8988T (cell line): ENCODE measurements at regions not wholly inside any gene's neighbourhood (a gene's known extent, or its start where the extent isn't known, plus 50 kb on each side); places are given as distances from the start of the nearest gene placed in this dataset.

Source experiments
- DNase-seq: peaks from one replicate; pipeline ENCODE4 v3.0.0; 2011

- no peak for DNase-seq
Measured at GRCh38 chr20:51216850-51217249, 193.9 kb upstream of the KCNG1 start.

DNA sequence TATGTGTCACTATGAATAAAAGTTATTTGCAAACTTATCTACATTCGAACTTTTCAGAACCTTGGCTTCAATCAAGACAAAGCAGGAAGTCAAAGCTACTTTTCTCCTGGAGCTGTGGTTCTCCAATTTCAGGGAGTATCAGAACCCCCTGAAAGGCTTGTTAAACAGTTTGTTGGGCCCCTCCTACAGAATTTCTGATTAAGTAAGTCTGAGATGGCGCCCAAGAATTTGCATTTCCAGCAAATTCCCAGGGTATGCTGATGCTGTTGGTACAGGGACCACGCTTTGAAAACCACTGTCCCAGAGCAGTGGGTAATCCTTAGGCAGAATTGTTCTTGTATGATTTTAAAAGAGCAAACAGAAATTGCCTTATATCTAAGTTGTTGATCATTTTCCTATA lies 189.9 kb upstream of the KCNG1 start:
- no peak for DNase-seq

GRCh38 chr20:51211191-51211590 lies 188.3 kb upstream of the KCNG1 start:
- DNase-seq = no peak

- no peak for DNase-seq
Measured at GRCh38 chr20:51210084-51210483, 187.2 kb upstream of the KCNG1 start.

GRCh38 chr20:51208162-51208561 lies 185.3 kb upstream of the KCNG1 start:
- DNase-seq = no peak

DNA sequence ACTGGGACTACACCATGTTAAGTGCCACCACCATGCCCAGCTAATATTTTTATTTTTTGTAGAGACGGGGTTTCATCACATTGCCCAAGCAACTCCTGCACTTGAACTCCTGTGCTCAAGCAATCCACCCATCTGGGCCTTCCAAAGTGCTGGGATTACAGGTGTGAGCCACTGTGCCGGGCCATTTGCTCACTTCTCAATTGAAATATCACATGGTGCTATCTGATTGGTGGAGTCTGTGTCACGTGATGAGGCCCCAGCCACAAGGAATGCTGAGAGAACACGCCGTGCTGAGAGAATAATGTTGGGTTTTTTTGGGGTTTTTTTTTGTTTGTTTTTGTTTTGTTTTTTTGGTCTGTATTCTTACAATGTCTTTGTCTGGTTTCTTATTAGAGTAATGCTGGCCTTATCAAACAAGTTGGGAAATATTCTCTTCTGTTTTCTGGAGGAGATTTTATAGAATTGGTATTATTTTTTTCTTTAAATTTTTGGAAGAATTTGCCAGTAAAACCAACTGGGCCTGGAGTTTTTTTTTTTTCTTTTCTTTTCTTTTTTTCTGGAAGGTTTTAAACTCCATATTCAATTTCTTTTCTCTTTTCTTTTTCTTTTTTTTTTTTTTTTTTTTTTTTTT lies 183.2 kb upstream of the KCNG1 start:
- no peak for DNase-seq

DNA sequence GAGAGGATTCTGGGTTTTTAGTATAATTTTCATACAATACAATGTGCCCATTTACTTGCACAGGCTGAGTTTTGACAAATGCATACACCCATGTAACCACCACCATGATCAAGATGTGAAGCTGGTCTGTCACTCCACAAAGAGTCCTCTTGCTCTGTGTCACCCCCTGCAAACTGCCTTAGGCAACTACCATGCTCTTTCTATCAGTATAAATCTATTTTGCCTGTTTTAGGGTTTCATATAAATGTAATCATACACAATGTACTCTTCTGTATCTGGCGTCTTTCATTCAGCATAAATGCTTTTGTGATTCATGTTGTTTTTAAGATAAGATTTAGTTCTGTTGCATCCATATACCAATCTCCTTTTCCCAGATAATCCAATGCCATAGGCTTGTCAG lies 181.9 kb upstream of the KCNG1 start:
- no peak for DNase-seq

DNA sequence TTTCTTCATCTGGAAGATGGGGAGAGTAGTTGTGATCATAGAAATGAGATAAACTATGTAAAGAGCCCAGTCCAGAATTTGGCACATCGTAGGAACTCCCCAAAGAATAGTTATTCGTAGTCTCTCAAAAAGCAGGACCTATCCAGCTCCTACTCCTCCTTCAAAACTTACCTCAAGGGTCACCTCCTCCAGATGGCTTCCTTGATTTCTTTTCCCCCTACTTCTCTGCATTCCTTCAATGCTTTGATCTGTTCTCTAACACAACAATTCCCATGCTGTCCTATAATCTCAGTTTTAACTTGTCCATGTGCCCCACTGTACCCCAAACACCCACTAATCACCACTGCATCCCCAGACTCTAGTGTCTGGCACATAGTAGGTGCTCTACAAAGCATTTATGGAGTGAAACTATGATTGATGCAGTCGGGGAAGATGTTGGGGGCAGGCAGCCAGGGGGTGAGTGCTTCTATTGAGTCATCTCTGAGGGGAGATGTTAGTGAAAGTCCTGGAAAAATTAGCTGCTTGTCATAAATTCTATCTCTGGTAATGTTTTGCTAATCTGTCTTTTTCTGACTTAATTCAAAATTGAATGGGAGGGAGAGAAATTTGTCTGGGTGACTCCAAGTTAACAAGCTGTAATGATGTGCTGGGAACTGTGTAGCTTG lies 181.3 kb upstream of the KCNG1 start:
- DNase-seq = no peak

- DNase-seq = no peak
Measured at GRCh38 chr20:51202304-51202703, 179.4 kb upstream of the KCNG1 start.

- DNase-seq = no peak
Measured at GRCh38 chr20:51199920-51200319, 177.0 kb upstream of the KCNG1 start.

DNA sequence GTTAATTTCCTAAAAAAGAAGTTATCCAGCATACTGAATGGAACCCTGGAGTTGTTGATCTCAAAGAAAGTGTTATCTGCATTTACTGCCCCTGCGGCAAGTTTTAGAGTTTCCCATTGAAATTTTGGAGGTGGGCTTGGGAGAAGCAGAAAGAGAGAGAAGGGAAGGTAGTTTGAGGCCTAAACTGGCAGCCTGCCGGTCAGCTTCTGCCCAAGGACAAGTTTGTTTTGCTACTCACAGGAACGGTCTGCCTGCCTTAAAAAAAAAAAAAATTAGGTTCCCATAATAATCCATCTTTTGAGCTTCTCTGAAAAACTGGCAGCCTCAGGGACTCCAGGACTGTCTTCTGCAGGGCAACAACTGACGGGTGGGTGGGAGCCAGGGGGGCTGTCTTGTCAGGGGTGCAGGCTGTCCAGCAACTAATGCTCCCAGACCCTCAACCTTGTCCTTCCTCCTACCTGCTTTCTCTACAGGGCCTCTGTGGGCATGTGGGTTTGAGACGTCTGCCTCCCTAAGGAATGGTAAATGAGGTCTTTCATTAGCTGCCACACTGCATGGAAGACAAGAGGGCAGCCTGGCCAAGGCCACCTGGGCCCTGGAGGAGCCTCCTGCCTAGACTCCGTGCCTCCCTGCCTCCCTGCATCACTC lies 176.1 kb upstream of the KCNG1 start:
- no peak for DNase-seq

DNA sequence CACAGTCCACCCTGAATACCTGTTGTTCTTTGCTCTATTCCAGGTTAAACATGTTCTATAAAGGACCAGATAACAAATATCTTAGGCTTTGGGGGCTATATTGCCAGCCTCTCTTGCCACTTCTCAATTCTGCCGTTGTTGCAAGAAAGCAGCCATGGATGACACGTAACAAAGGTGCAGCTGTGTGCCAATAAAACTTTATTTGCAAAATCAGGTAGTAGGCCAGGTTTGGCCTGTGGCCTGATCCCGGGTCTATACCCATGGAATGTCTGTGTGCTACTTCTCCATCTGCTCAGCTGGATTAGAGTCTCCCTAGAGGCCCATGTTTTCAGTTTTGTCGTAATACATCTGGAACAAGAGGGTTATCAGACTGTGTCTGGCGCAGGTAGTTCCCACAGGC lies 175.3 kb upstream of the KCNG1 start:
- DNase-seq = no peak

DNA sequence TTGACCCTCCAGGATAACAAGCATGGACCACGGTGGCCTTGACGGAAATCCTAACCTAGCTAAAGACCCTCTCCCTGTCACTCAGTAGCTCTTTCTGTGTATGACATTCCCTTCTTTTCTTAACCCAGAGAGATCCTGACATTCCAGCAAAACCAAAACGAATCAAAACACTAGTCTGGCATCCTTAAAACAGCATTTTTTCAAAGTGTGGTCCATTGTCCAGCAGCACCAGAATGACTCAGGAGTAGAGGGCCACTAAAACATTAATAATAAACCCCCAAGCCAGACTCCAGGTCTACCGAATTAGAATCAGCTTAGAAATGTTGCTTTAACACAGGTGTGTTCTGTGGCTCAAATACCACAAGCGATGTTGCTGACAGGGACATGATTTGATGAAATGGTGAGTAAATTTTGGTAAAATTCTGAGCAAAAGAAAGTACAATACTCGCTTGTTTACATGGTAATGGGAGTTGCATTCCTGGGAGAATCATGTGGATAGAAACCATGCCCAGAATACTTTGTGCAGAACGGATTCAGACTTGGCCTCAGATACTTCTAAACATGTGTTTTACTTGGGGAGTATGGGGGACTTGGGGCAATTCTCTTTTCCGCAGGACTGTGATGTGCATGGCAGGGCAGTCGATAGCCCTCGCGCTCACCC lies 174.2 kb upstream of the KCNG1 start:
- DNase-seq = no peak

- no peak for DNase-seq
Measured at GRCh38 chr20:51195990-51196389, 173.1 kb upstream of the KCNG1 start.

GRCh38 chr20:51195419-51195901 lies 172.6 kb upstream of the KCNG1 start:
- no peak for DNase-seq

- no peak for DNase-seq
Measured at GRCh38 chr20:51193066-51193772, 170.3 kb upstream of the KCNG1 start.

GRCh38 chr20:51190783-51191180 lies 167.9 kb upstream of the KCNG1 start:
- DNase-seq = no peak

DNA sequence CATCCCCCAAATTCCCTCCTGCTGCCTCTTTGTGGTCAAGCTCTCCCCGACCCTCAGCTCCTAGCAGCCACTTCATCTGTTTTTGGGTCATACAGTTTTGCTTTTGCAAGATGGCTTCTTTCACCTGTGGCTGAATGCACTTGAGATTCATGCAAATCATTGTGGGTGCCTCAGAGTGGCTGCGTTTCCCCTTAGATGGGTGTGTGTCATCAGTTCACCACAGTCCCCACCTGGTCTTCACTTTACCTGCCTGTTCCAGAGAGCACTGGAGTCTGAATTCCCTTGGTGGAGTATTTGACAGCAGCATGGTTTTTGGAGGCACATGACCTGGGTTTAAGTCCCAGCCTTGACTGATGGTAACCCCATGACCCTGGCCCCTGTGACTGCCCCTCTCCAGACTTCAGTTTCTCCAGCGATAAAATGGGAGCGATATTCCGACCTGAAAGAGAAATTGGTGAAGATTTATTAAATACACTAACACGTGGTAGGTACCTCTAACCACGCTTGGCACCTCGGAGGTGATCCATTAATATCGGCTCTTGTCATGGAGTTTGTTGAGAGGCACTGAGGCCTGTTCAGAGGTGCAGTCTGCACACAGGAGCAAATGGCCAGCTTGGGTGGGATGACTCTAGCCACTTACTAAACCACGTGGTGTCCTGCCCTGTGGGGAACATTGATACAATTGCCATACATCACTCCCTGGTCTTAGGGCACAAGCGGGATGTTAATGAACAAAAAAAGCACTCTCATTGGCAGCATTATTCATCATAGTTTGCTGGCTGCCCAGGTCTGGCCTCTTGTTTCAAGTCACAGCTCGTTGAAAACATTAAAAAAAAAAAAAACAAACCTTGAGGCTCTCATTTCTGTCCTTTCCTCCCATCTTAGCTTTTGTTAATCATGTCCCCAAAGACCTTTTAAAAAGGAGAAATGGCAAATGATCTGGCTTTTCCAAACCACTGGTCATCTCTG lies 167.2 kb upstream of the KCNG1 start:
- no peak for DNase-seq

DNA sequence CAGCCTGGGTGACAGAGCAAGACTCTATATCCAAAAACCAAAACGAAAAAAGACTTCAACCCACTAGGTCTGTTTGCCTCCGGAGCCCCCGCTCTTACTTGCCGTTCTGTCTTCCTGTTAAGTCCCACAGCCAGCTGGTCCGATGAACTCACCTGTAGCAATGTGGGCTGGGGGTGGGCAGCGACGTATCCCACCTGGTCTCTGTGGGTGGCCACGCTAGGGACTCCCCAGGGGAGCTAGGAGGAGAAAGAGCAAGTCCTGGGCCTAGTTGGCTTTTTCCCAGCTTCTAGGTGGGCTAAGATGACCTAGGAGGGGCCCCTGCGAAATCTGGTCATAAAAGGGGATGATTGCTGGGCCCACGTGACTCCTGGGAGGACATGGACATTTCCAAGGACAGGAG lies 166.0 kb upstream of the KCNG1 start:
- no peak for DNase-seq

GRCh38 chr20:51187261-51187660 lies 164.4 kb upstream of the KCNG1 start:
- no peak for DNase-seq

DNA sequence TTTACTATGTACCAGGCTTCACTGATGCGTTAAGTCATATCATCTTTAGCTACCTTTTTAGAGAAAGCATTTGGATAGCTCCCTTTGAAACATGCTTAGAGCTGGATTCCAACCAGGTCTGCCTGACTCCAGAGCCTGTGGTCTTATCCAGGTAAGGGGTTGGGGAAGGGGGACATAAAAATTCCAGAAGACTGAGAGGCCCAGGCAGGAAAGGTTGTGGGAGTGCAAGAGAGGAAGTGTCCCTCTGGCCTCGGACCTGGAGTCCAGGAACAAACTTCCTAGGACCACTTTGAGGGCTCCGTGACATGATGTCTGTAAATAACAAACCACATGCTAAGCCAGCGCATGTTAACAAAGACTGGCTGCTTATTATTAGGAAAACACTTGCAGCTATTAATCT lies 163.0 kb upstream of the KCNG1 start:
- DNase-seq = no peak

- DNase-seq = no peak
Measured at GRCh38 chr20:51185277-51185676, 162.4 kb upstream of the KCNG1 start.
